ENCODE measurements at regions not wholly inside any gene's neighbourhood (a gene's known extent, or its start where the extent isn't known, plus 50 kb on each side); places are given as distances from the start of the nearest gene placed in this dataset.

DNA sequence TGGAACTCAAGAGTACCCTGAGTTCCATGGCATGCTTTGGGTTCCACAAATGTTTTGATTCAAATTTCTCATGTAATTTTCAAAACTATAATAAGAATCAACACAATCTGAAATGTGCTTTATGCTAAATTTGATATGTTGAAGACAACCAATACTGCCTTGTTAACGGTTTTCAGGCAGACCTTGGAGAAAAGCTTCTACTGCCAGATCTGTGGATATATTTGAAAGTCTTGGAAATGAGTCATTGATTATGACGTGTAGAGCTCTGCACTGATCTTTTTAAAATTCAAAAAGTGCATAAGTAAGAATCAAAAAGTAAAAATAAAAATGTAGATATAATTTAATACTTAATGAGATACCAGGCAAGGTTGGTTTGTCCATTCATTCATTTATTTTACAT is 74.0 kb upstream of the TNR start:
- RAD21 ChIA-PET (ENCODE audit: unreplicated experiment) = no interaction called here
- no peak for DNase-seq (ENCODE audit: low read depth, low spot score)
- intact Hi-C loops (cut with micrococcal nuclease; ENCODE audit: unreplicated experiment) = no loop called here
- Histone ChIP-seq H3K27ac (ENCODE audit: control insufficient read depth, insufficient read depth) (no peak overlapping the region), H3K36me3 (ENCODE audit: control insufficient read depth in 2 of 2, insufficient read depth in 2 of 2, low read length in 1 of 2) (no peaks in the 10 kb centered on the region), H2AFZ (ENCODE audit: control insufficient read depth, low read depth, low read length) (no peak overlapping the region), H3K4me2 (ENCODE audit: control insufficient read depth, insufficient read depth) (no peak overlapping the region), H3K27me3 (replicated peaks in 1 of 2; ENCODE audit: control insufficient read depth in 2 of 2, insufficient read depth in 2 of 2, low read length in 1 of 2) (no peaks in the 10 kb centered on the region), H3K79me2 (ENCODE audit: control insufficient read depth, insufficient read depth, low read length) (no peaks in the 10 kb centered on the region), H3K9me3 (replicated peaks; ENCODE audit: control insufficient read depth, insufficient read depth, low read length) (no peaks in the 10 kb centered on the region), H3K9ac (ENCODE audit: control insufficient read depth, insufficient read depth, low read length) (no peak overlapping the region), H4K20me1 (ENCODE audit: control insufficient read depth, insufficient read depth) (no peaks in the 10 kb centered on the region), H3K4me3 (no peak overlapping the region), H3K4me1 (ENCODE audit: control insufficient read depth, insufficient read depth, low read length) (no peaks in the 10 kb centered on the region)
- no peak for ATAC-seq
- WGBS (ENCODE audit: insufficient coverage, insufficient replicate concordance, low lambda C conversion rate, missing lambda C conversion rate) = 2% methylated on average over 2 of the region's 2 CpGs
- TF ChIP-seq STAT1 (conservative IDR thresholded peaks at IDR 0.05) (no peak), ATF3 (IDR thresholded peaks at IDR 0.05; ENCODE audit: borderline replicate concordance, extremely low read depth, low read depth, low read length) (no peak), CREB1 (IDR thresholded peaks at IDR 0.05; ENCODE audit: low read depth) (no peak)
- no TSS peak for BruUV-seq (replicated peaks)
- POLR2A ChIA-PET = no interaction called here
- in situ Hi-C loops (cut with MboI) = no loop called here
- SMC1A ChIA-PET (ENCODE audit: uncharacterized antibody, unreplicated experiment) = interaction anchor here (1.8 kb wide), 1 partner anchor 14 kb away, joined by 4 read pairs; no protein-coding TSS in a partner anchor
- no peak for FAIRE-seq
- CTCF ChIA-PET = no interaction called here

DNA sequence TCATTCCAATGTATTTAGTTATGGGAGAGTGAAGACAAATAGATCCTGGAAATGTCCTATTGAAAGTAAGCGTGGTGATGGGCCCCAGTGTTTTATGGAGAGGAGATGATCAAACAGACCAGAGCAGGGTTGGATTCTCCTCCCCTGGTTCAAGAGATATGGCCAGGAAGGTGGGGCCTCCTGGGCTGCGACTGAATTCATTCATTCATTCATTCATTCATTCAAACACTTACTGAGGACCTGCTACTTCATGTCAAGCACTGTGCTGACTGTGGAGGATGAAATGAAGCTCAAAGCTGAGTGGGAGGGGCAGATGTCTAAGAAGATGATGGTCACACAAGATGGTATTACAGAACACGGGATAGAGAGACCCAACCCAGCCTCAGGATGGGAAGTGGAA is 71.5 kb upstream of the TNR start:
- Histone ChIP-seq H4K20me1 (ENCODE audit: control insufficient read depth, insufficient read depth) (no peaks in the 10 kb centered on the region), H3K9ac (ENCODE audit: control insufficient read depth, insufficient read depth, low read length) (no peak overlapping the region), H3K4me1 (ENCODE audit: control insufficient read depth, insufficient read depth, low read length) (no peaks in the 10 kb centered on the region), H3K4me3 (no peak overlapping the region), H3K27ac (ENCODE audit: control insufficient read depth, insufficient read depth) (no peak overlapping the region), H3K79me2 (ENCODE audit: control insufficient read depth, insufficient read depth, low read length) (no peaks in the 10 kb centered on the region), H3K36me3 (ENCODE audit: control insufficient read depth in 2 of 2, insufficient read depth in 2 of 2, low read length in 1 of 2) (no peaks in the 10 kb centered on the region), H3K27me3 (replicated peaks in 1 of 2; ENCODE audit: control insufficient read depth in 2 of 2, insufficient read depth in 2 of 2, low read length in 1 of 2) (no peaks in the 10 kb centered on the region; a peak in 1 of 4 replicates), H3K9me3 (replicated peaks; ENCODE audit: control insufficient read depth, insufficient read depth, low read length) (no peaks in the 10 kb centered on the region), H2AFZ (ENCODE audit: control insufficient read depth, low read depth, low read length) (no peak overlapping the region), H3K4me2 (ENCODE audit: control insufficient read depth, insufficient read depth) (no peak overlapping the region)
- ChIA-PET RAD21 (ENCODE audit: unreplicated experiment) (no interaction called here), CTCF (no interaction called here), POLR2A (no interaction called here), SMC1A (ENCODE audit: uncharacterized antibody, unreplicated experiment) (no interaction called here)
- DNase-seq (ENCODE audit: low read depth, low spot score) (no peak), FAIRE-seq (no peak), ATAC-seq (no peak)
- TF ChIP-seq WRNIP1 (IDR thresholded peaks at IDR 0.05; ENCODE audit: borderline replicate concordance, low read depth, low read length) (no peak), ZNF24 (IDR thresholded peaks at IDR 0.05) (peak; percentile 56; the same call in 1 of the 2 replicates)
- in situ Hi-C loops (cut with MboI) (no loop called here), intact Hi-C loops (cut with micrococcal nuclease; ENCODE audit: unreplicated experiment) (no loop called here)
- BruUV-seq (replicated peaks) = no TSS peak
- WGBS (ENCODE audit: insufficient coverage, insufficient replicate concordance, low lambda C conversion rate, missing lambda C conversion rate) = 15% methylated on average over 3 of the region's 3 CpGs
